ENCODE measurements at regions not wholly inside any gene's neighbourhood (a gene's known extent, or its start where the extent isn't known, plus 50 kb on each side); places are given as distances from the start of the nearest gene placed in this dataset.

GRCh38 chr5:36438765-36439561 lies 137.3 kb upstream of the RANBP3L start:
- TF ChIP-seq MAX (IDR thresholded peaks at IDR 0.05; ENCODE audit: low read depth, low read length) = no peak
- no peak for TF ChIP-seq POLR2A (IDR thresholded peaks at IDR 0.05; ENCODE audit: extremely low read depth, insufficient read length)
